ENCODE measurements at regions not wholly inside any gene's neighbourhood (a gene's known extent, or its start where the extent isn't known, plus 50 kb on each side); places are given as distances from the start of the nearest gene placed in this dataset.

DNA sequence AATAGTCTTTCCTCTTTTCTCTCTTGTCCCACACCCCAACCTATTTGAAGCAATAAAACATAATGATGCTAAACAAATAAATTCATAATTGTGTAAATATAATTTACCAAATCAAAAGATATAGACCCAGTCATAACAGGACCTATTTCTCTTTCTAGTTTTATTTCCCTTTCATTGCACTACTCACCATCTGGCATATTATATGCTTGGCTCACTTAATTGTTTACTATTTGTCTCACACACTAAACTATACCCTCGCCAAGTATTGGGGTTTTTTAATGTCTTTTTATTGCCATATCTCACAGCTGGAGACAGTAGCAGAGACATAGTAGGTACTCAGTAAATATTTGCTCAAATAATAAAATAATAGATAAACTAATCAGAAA is 597.5 kb upstream of the PCDH15 start:
- no peak for TF ChIP-seq POLR2A (IDR thresholded peaks at IDR 0.05)
- TF ChIP-seq CTCF (IDR thresholded peaks at IDR 0.05): no peak

Measured in esophagus squamous epithelium (tissue), 4 donors.